ENCODE measurements at regions not wholly inside any gene's neighbourhood (a gene's known extent, or its start where the extent isn't known, plus 50 kb on each side); places are given as distances from the start of the nearest gene placed in this dataset.

- H3K4me3 ChIP-seq: no peak overlapping the region
- DNase-seq (ENCODE audit: extremely low spot score in 2 of 2): no peak
- TF ChIP-seq POLR2A (IDR thresholded peaks at IDR 0.05): no peak
- TF ChIP-seq CTCF (IDR thresholded peaks at IDR 0.05): no peak
- TF ChIP-seq POLR2AphosphoS5 (IDR thresholded peaks at IDR 0.05; ENCODE audit: insufficient read depth in 1 of 2, low read depth in 1 of 2): no peak
- H3K4me1 ChIP-seq: no peaks in the 10 kb centered on the region
- H3K27me3 ChIP-seq: no peaks in the 10 kb centered on the region
- no peaks in the 10 kb centered on the region for H3K9me3 ChIP-seq
- intact Hi-C loops (cut with DNase I): no loop called here
- H3K27ac ChIP-seq: no peak overlapping the region
- H3K36me3 ChIP-seq: no peaks in the 10 kb centered on the region
These were observed 120.6 kb downstream of the ZWINT start for GRCh38 chr10:56240471-56240870.

GRCh38 chr10:56231436-56231835 lies 129.6 kb downstream of the ZWINT start:
- no peak for DNase-seq (ENCODE audit: extremely low spot score in 2 of 2)
- Histone ChIP-seq H3K4me1 (no peaks in the 10 kb centered on the region), H3K27me3 (no peaks in the 10 kb centered on the region), H3K4me3 (no peak overlapping the region), H3K27ac (no peak overlapping the region), H3K9me3 (no peaks in the 10 kb centered on the region), H3K36me3 (no peaks in the 10 kb centered on the region)
- intact Hi-C loops (cut with DNase I): no loop called here
- TF ChIP-seq CTCF (IDR thresholded peaks at IDR 0.05) (no peak), POLR2A (IDR thresholded peaks at IDR 0.05) (no peak), POLR2AphosphoS5 (IDR thresholded peaks at IDR 0.05; ENCODE audit: insufficient read depth in 1 of 2, low read depth in 1 of 2) (no peak)

GRCh38 chr10:56222237-56222636 lies 138.8 kb downstream of the ZWINT start:
- DNase-seq (ENCODE audit: extremely low spot score in 2 of 2): no peak
- Histone ChIP-seq H3K27me3 (no peaks in the 10 kb centered on the region), H3K36me3 (no peaks in the 10 kb centered on the region), H3K4me3 (no peak overlapping the region), H3K4me1 (no peaks in the 10 kb centered on the region), H3K27ac (no peak overlapping the region), H3K9me3 (no peaks in the 10 kb centered on the region)
- TF ChIP-seq POLR2AphosphoS5 (IDR thresholded peaks at IDR 0.05; ENCODE audit: insufficient read depth in 1 of 2, low read depth in 1 of 2): no peak
- no peak for TF ChIP-seq CTCF (IDR thresholded peaks at IDR 0.05)
- no peak for TF ChIP-seq POLR2A (IDR thresholded peaks at IDR 0.05)
- intact Hi-C loops (cut with DNase I): no loop called here

GRCh38 chr10:56212951-56213350 lies 148.1 kb downstream of the ZWINT start:
- Histone ChIP-seq H3K4me3 (no peak overlapping the region), H3K27ac (no peak overlapping the region), H3K36me3 (no peaks in the 10 kb centered on the region), H3K4me1 (no peaks in the 10 kb centered on the region), H3K27me3 (no peaks in the 10 kb centered on the region), H3K9me3 (no peaks in the 10 kb centered on the region)
- TF ChIP-seq POLR2AphosphoS5 (IDR thresholded peaks at IDR 0.05; ENCODE audit: insufficient read depth in 1 of 2, low read depth in 1 of 2) (no peak), POLR2A (IDR thresholded peaks at IDR 0.05) (no peak), CTCF (IDR thresholded peaks at IDR 0.05) (no peak)
- no peak for DNase-seq (ENCODE audit: extremely low spot score in 2 of 2)
- intact Hi-C loops (cut with DNase I): no loop called here

GRCh38 chr10:56181607-56182006 lies 179.5 kb downstream of the ZWINT start:
- intact Hi-C loops (cut with DNase I): no loop called here
- Histone ChIP-seq H3K4me1 (no peaks in the 10 kb centered on the region), H3K4me3 (no peak overlapping the region), H3K27me3 (no peaks in the 10 kb centered on the region), H3K9me3 (no peaks in the 10 kb centered on the region), H3K27ac (no peak overlapping the region), H3K36me3 (no peaks in the 10 kb centered on the region)
- TF ChIP-seq POLR2AphosphoS5 (IDR thresholded peaks at IDR 0.05; ENCODE audit: insufficient read depth in 1 of 2, low read depth in 1 of 2): no peak
- no peak for TF ChIP-seq CTCF (IDR thresholded peaks at IDR 0.05)
- no peak for TF ChIP-seq POLR2A (IDR thresholded peaks at IDR 0.05)
- no peak for DNase-seq (ENCODE audit: extremely low spot score in 2 of 2)

All from vagina (tissue), 2 donors.